ENCODE measurements at regions not wholly inside any gene's neighbourhood (a gene's known extent, or its start where the extent isn't known, plus 50 kb on each side); places are given as distances from the start of the nearest gene placed in this dataset.
"Not testable (repeated sequence)": the region's sequence is repeated elsewhere in the genome, so short reads cannot be mapped to it uniquely, and the experiment has no call there.

DNA sequence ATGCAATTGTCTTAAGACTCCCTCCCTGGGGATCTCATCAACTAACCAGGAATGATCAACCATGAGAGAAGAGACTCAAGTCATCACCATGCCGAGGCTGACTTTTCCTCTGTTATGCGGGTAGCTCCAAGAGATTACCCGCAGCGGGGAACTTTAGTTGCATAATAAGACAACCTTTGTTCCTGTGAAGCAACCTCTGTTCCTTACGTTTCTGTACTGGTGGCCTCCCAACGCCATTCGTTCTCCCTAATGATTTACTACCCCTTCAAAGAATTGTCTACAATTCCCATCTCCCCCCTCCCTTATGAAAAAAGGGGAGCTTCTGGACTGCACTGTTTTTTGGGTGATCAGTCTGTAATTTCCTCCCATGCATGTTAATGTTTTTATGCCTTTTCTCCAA is 66.1 kb upstream of the LRPPRC start:
- ATAC-seq: no peak
- TF ChIP-seq CREB5 (CRISPR knock-in tag; IDR thresholded peaks at IDR 0.05; ENCODE audit: low read depth): no peak
- TF ChIP-seq ZNF565 (CRISPR knock-in tag; conservative IDR thresholded peaks at IDR 0.05; ENCODE audit: low read depth): no peak
- no peak for TF ChIP-seq BACH2 (CRISPR knock-in tag; IDR thresholded peaks at IDR 0.05; ENCODE audit: borderline replicate concordance)
- no peak for TF ChIP-seq GLIS3 (CRISPR knock-in tag; IDR thresholded peaks at IDR 0.05)
- TF ChIP-seq, protein P1, sequence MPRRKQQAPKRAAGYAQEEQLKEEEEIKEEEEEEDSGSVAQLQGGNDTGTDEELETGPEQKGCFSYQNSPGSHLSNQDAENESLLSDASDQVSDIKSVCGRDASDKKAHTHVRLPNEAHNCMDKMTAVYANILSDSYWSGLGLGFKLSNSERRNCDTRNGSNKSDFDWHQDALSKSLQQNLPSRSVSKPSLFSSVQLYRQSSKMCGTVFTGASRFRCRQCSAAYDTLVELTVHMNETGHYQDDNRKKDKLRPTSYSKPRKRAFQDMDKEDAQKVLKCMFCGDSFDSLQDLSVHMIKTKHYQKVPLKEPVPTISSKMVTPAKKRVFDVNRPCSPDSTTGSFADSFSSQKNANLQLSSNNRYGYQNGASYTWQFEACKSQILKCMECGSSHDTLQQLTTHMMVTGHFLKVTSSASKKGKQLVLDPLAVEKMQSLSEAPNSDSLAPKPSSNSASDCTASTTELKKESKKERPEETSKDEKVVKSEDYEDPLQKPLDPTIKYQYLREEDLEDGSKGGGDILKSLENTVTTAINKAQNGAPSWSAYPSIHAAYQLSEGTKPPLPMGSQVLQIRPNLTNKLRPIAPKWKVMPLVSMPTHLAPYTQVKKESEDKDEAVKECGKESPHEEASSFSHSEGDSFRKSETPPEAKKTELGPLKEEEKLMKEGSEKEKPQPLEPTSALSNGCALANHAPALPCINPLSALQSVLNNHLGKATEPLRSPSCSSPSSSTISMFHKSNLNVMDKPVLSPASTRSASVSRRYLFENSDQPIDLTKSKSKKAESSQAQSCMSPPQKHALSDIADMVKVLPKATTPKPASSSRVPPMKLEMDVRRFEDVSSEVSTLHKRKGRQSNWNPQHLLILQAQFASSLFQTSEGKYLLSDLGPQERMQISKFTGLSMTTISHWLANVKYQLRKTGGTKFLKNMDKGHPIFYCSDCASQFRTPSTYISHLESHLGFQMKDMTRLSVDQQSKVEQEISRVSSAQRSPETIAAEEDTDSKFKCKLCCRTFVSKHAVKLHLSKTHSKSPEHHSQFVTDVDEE (CRISPR knock-in tag; IDR thresholded peaks at IDR 0.05): no peak
- no peak for TF ChIP-seq PATZ1 (CRISPR knock-in tag; IDR thresholded peaks at IDR 0.05; ENCODE audit: borderline replicate concordance)
- TF ChIP-seq PPARA (CRISPR knock-in tag; IDR thresholded peaks at IDR 0.05; ENCODE audit: borderline replicate concordance): no peak
- TF ChIP-seq ZFP3 (CRISPR knock-in tag; IDR thresholded peaks at IDR 0.05): no peak
- TF ChIP-seq ARNTL (CRISPR knock-in tag; IDR thresholded peaks at IDR 0.05; ENCODE audit: borderline replicate concordance, low read depth): no peak

- no peak for TF ChIP-seq ESRRG (CRISPR knock-in tag; IDR thresholded peaks at IDR 0.05)
- TF ChIP-seq ZNF565 (CRISPR knock-in tag; conservative IDR thresholded peaks at IDR 0.05; ENCODE audit: low read depth): no peak
- no peak for TF ChIP-seq BACH2 (CRISPR knock-in tag; IDR thresholded peaks at IDR 0.05; ENCODE audit: borderline replicate concordance)
- TF ChIP-seq, protein P2, sequence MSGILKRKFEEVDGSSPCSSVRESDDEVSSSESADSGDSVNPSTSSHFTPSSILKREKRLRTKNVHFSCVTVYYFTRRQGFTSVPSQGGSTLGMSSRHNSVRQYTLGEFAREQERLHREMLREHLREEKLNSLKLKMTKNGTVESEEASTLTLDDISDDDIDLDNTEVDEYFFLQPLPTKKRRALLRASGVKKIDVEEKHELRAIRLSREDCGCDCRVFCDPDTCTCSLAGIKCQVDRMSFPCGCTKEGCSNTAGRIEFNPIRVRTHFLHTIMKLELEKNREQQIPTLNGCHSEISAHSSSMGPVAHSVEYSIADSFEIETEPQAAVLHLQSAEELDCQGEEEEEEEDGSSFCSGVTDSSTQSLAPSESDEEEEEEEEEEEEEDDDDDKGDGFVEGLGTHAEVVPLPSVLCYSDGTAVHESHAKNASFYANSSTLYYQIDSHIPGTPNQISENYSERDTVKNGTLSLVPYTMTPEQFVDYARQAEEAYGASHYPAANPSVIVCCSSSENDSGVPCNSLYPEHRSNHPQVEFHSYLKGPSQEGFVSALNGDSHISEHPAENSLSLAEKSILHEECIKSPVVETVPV (CRISPR knock-in tag; IDR thresholded peaks at IDR 0.05): no peak
- no peak for TF ChIP-seq CSDC2 (CRISPR knock-in tag; IDR thresholded peaks at IDR 0.05)
- TF ChIP-seq, protein P3, sequence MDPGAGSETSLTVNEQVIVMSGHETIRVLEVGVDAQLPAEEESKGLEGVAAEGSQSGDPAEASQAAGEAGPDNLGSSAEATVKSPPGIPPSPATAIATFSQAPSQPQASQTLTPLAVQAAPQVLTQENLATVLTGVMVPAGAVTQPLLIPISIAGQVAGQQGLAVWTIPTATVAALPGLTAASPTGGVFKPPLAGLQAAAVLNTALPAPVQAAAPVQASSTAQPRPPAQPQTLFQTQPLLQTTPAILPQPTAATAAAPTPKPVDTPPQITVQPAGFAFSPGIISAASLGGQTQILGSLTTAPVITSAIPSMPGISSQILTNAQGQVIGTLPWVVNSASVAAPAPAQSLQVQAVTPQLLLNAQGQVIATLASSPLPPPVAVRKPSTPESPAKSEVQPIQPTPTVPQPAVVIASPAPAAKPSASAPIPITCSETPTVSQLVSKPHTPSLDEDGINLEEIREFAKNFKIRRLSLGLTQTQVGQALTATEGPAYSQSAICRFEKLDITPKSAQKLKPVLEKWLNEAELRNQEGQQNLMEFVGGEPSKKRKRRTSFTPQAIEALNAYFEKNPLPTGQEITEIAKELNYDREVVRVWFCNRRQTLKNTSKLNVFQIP (CRISPR knock-in tag; IDR thresholded peaks at IDR 0.05; ENCODE audit: borderline replicate concordance, low read depth): no peak
- TF ChIP-seq ISL1 (CRISPR knock-in tag; IDR thresholded peaks at IDR 0.05): no peak
- no peak for TF ChIP-seq ZNF8 (CRISPR knock-in tag; IDR thresholded peaks at IDR 0.05)
- TF ChIP-seq TCF4 (CRISPR knock-in tag; IDR thresholded peaks at IDR 0.05; ENCODE audit: borderline replicate concordance): no peak
- ATAC-seq: no peak
These were observed 67.2 kb upstream of the LRPPRC start for GRCh38 chr2:44063033-44063432.

- ATAC-seq: not testable (repeated sequence)
These were observed 68.5 kb upstream of the LRPPRC start for GRCh38 chr2:44064281-44064680.

DNA sequence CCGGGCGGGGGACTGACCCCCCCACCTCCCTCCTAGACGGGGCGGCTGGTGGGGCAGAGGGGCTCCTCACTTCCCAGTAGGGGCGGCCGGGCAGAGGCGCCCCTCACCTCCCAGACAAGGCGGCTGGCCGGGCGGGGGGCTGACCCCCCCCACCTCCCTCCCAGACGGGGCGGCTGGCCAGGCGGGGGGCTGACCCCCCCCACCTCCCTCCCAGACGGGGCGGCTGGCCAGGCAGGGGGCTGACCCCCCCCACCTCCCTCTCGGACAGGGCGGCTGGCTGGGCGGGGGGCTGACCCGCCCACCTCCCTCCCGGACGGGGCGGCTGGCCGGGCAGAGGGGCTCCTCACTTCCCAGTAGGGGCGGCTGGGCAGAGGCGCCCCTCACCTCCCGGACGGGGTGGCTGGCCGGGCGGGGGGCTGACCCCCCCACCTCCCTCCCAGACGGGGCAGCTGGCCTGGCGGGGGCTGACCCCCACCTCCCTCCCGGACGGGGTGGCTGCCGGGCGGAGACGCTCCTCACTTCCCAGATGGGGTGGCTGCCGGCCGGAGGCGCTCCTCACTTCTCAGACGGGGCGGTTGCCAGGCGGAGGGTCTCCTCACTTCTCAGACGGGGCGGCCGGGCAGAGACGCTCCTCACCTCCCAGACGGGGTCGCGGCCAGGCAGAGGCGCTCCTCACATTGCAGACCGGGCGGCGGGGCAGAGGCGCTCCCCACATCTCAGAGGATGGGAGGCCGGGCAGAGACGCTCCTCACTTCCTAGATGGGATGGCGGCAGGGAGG is 71.4 kb upstream of the LRPPRC start:
- not testable (repeated sequence) for ATAC-seq

DNA sequence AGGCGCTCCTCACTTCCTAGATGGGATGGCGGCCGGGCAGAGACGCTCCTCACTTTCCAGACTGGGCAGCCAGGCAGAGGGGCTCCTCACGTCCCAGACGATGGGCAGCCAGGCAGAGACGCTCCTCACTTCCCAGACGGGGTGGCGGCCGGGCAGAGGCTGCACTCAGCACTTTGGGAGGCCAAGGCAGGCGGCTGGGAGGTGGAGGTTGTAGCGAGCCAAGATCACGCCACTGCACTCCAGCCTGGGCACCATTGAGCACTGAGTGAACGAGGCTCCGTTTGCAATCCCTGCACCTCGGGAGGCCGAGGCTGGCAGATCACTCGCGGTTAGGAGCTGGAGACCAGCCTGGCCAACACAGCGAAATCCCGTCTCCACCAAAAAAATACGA is 72.0 kb upstream of the LRPPRC start:
- not testable (repeated sequence) for ATAC-seq

Measured in SK-N-SH treated with all-trans-retinoic acid at 6 μM for 48 hours (cell line).